ENCODE measurements at regions not wholly inside any gene's neighbourhood (a gene's known extent, or its start where the extent isn't known, plus 50 kb on each side); places are given as distances from the start of the nearest gene placed in this dataset.

DNA sequence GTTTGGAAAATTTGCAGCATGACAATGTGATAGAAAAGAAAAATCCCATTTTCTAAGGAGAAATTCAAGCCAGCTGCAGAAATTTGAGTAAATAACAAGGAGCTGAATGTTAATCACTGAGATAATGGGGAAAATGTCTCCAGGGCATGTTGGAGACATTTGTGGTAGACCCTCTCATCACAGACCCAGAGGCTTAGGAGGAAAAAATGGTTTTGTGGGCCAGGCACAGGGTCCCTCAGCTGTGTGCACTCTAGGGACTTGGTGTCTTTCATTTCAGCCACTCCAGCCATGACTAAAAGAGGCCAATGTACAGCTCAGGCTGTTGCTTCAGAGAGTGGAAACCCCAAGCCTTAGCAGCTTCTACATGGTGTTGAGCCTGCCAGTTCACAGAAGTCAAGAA lies 111.4 kb upstream of the SYT10 start:
- no peaks in the 10 kb centered on the region for H3K36me3 ChIP-seq
- no peak for TF ChIP-seq Cebpa-rat (IDR thresholded peaks at IDR 0.05)

GRCh38 chr12:33555128-33555527 lies 115.5 kb upstream of the SYT10 start:
- Histone ChIP-seq H3K36me3 (no peaks in the 10 kb centered on the region), H3K4me3 (no peak overlapping the region), H3K4me1 (no peaks in the 10 kb centered on the region), H3K27ac (no peak overlapping the region), H4K20me1 (no peaks in the 10 kb centered on the region), H3K9me3 (peaks cover 22% of the 10 kb centered on the region), H3K27me3 (no peaks in the 10 kb centered on the region), H3K4me2 (no peak overlapping the region), H3K9ac (no peak overlapping the region)
- no peak for TF ChIP-seq Cebpa-rat (IDR thresholded peaks at IDR 0.05)

More for the DNA sequence above, 111.4 kb upstream of the SYT10 start:
- Histone ChIP-seq H3K27me3 (no peaks in the 10 kb centered on the region), H3K4me2 (no peak overlapping the region), H4K20me1 (no peaks in the 10 kb centered on the region), H3K9ac (no peak overlapping the region), H3K9me3 (peaks cover 26% of the 10 kb centered on the region), H3K4me3 (no peak overlapping the region), H3K27ac (no peak overlapping the region), H3K4me1 (no peaks in the 10 kb centered on the region)

GRCh38 chr12:33560653-33561208 lies 121.1 kb upstream of the SYT10 start:
- TF ChIP-seq Cebpa-rat (IDR thresholded peaks at IDR 0.05) = no peak

DNA sequence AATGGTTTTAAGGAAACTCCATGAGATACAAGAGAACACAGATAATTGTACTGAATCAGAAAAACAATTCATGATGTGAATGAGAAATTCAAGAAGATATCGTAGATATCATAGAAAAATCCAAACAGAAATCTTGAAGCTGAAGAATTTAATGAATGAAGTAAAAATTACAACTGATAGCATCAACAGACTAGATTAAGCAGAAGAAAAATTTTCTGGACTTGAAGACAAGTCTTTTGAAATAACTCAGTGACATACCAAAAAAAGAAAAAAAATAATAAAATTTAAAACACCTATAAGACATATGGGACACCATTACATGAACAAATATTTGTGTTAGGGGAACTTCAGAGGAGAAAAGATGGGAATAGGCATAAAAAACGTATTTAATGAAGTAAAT lies 122.8 kb upstream of the SYT10 start:
- Histone ChIP-seq H3K27me3 (no peaks in the 10 kb centered on the region), H3K4me1 (no peaks in the 10 kb centered on the region), H4K20me1 (no peaks in the 10 kb centered on the region), H3K4me3 (no peak overlapping the region), H3K4me2 (no peak overlapping the region), H3K9me3 (peaks cover 16% of the 10 kb centered on the region; the same call in 1 of the 2 replicates), H3K9ac (no peak overlapping the region), H3K36me3 (no peaks in the 10 kb centered on the region), H3K27ac (no peak overlapping the region)
- TF ChIP-seq Cebpa-rat (IDR thresholded peaks at IDR 0.05) = no peak

More at GRCh38 chr12:33560653-33561208, 121.1 kb upstream of the SYT10 start:
- Histone ChIP-seq H3K9me3 (peaks cover 16% of the 10 kb centered on the region; the same call in 1 of the 2 replicates), H3K27me3 (no peaks in the 10 kb centered on the region), H4K20me1 (no peaks in the 10 kb centered on the region), H3K27ac (no peak overlapping the region), H3K9ac (no peak overlapping the region), H3K4me1 (no peaks in the 10 kb centered on the region), H3K4me3 (no peak overlapping the region), H3K4me2 (no peak overlapping the region), H3K36me3 (no peaks in the 10 kb centered on the region)

DNA sequence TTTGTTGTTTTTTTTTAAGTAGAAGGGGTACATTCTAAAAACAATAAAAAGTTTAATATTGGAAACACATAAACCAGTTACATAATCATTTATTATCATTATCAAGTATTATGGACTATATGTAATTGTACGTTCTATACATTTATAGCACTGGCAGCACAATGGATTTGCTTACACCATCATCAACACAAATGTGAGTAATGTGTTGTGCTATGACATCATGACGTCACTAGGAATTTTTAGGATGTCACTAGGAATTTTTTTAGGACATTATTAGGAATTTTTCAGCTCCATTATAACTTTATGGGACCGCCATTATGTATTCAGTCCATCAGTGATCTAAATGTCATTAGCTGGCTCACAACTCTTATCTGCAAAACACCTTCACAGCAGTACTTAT lies 126.8 kb upstream of the SYT10 start:
- Histone ChIP-seq H3K4me2 (no peak overlapping the region), H3K4me1 (no peaks in the 10 kb centered on the region), H3K36me3 (no peaks in the 10 kb centered on the region), H3K27ac (no peak overlapping the region), H3K4me3 (no peak overlapping the region), H3K9me3 (peaks cover 12% of the 10 kb centered on the region; the same call in 1 of the 2 replicates), H4K20me1 (no peaks in the 10 kb centered on the region), H3K9ac (no peak overlapping the region), H3K27me3 (no peaks in the 10 kb centered on the region)
- TF ChIP-seq Cebpa-rat (IDR thresholded peaks at IDR 0.05) = no peak

DNA sequence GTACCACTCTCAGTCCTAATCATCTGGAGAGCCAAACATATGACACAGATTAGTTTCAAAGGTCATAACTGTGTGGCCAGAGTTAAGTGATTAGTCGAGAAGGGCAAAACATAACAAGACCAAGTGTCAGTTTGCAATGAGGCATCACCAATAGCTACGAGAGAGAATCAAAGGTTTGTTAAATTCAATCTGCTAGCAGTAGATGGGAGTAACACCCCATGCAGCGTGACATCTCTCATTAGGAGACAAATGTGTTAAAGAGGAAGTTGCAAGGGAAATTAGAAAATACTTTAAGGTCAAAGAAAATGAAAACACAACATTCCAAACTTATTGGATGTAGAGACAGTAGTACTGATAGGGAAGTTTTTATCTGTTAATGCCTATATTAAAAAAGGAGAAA lies 135.7 kb upstream of the SYT10 start:
- H3K4me2 ChIP-seq = no peak overlapping the region
- H3K36me3 ChIP-seq = no peaks in the 10 kb centered on the region
- H3K4me1 ChIP-seq = no peaks in the 10 kb centered on the region
- H4K20me1 ChIP-seq = no peaks in the 10 kb centered on the region
- no peak overlapping the region for H3K4me3 ChIP-seq
- no peak overlapping the region for H3K9ac ChIP-seq
- no peaks in the 10 kb centered on the region for H3K9me3 ChIP-seq
- TF ChIP-seq Cebpa-rat (IDR thresholded peaks at IDR 0.05) = no peak
- no peaks in the 10 kb centered on the region for H3K27me3 ChIP-seq
- H3K27ac ChIP-seq = no peak overlapping the region

- Histone ChIP-seq H3K4me1 (no peaks in the 10 kb centered on the region), H4K20me1 (no peaks in the 10 kb centered on the region), H3K4me3 (no peak overlapping the region), H3K36me3 (no peaks in the 10 kb centered on the region), H3K9ac (no peak overlapping the region), H3K27me3 (no peaks in the 10 kb centered on the region), H3K4me2 (no peak overlapping the region), H3K27ac (no peak overlapping the region), H3K9me3 (no peaks in the 10 kb centered on the region)
- TF ChIP-seq Cebpa-rat (IDR thresholded peaks at IDR 0.05) = no peak
These were observed 142.0 kb upstream of the SYT10 start for GRCh38 chr12:33581613-33582122.

DNA sequence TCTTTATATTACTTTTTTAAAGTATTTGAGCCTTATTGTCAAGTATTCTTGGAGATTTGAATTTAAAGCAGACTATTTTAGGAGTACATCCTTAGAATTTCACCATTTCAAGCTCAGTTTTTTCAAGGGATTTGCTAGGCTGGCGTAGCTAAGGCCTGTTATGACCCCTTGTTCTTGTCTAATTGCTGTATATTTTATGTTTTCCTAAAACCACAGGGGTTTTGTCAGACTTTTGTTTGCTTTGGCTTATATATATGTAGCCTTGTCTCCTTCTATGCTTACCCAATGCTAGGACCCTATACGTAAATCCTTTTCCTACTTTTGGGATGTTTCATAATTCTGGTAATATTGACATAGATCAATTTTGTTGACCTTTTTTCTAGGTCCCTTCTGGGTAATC lies 147.0 kb upstream of the SYT10 start:
- Histone ChIP-seq H3K4me2 (no peak overlapping the region), H3K27me3 (no peaks in the 10 kb centered on the region), H3K9me3 (no peaks in the 10 kb centered on the region), H3K4me3 (no peak overlapping the region), H3K4me1 (no peaks in the 10 kb centered on the region), H3K9ac (no peak overlapping the region), H3K27ac (no peak overlapping the region), H4K20me1 (no peaks in the 10 kb centered on the region), H3K36me3 (no peaks in the 10 kb centered on the region)
- TF ChIP-seq Cebpa-rat (IDR thresholded peaks at IDR 0.05) = no peak

DNA sequence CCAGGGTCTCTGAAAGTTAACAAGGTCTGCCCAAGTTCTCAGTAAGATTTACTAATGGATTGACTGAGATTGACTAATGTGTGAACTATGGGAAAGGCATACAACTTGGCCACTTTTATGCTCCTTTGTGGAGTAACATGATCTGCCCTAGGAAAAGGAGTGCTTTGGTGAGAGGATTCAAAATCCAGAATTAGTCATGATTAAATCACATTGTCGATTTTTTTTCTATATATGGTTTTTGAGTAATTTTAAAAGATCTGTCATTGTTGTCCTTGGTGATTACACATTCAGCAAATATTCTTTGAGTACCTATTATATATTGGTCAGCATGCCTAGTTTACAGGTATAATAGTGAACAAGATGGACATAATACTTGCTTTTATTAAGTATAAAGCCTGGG lies 147.7 kb upstream of the SYT10 start:
- no peak overlapping the region for H3K4me3 ChIP-seq

GRCh38 chr12:33587784-33588712 lies 148.4 kb upstream of the SYT10 start:
- Histone ChIP-seq H3K4me1 (no peaks in the 10 kb centered on the region), H3K4me2 (no peak overlapping the region)

More for the DNA sequence above, 147.7 kb upstream of the SYT10 start:
- no peaks in the 10 kb centered on the region for H3K9me3 ChIP-seq
- no peaks in the 10 kb centered on the region for H3K4me1 ChIP-seq
- no peaks in the 10 kb centered on the region for H4K20me1 ChIP-seq
- H3K9ac ChIP-seq = no peak overlapping the region
- H3K4me2 ChIP-seq = no peak overlapping the region
- H3K27ac ChIP-seq = no peak overlapping the region
- H3K27me3 ChIP-seq = no peaks in the 10 kb centered on the region
- H3K36me3 ChIP-seq = no peaks in the 10 kb centered on the region
- TF ChIP-seq Cebpa-rat (IDR thresholded peaks at IDR 0.05) = no peak

More at GRCh38 chr12:33587784-33588712, 148.4 kb upstream of the SYT10 start:
- Histone ChIP-seq H4K20me1 (no peaks in the 10 kb centered on the region), H3K36me3 (no peaks in the 10 kb centered on the region), H3K9me3 (no peaks in the 10 kb centered on the region), H3K9ac (no peak overlapping the region), H3K27ac (no peak overlapping the region), H3K4me3 (no peak overlapping the region), H3K27me3 (no peaks in the 10 kb centered on the region)
- TF ChIP-seq Cebpa-rat (IDR thresholded peaks at IDR 0.05) = no peak
